Esophagus muscularis mucosa (tissue), 2 donors: ENCODE measurements at regions not wholly inside any gene's neighbourhood (a gene's known extent, or its start where the extent isn't known, plus 50 kb on each side); places are given as distances from the start of the nearest gene placed in this dataset.
"Not testable (repeated sequence)": the region's sequence is repeated elsewhere in the genome, so short reads cannot be mapped to it uniquely, and the experiment has no call there.

ENCODE experiments used
- POLR2A ChIP-seq: fragments of 450-650 bp; IDR thresholded peaks from one replicate; pipeline ENCODE4 v1.6.1; 2017; ENCODE audit warnings: antibody characterized with exemption, moderate library complexity, mild to moderate bottlenecking, low read depth
- POLR2AphosphoS5 ChIP-seq, 2 donors: sonication (generic); formaldehyde crosslinking; IDR thresholded peaks; one replicate each; pipeline ENCODE4 v1.6.1; 2017; ENCODE audit warnings: antibody characterized with exemption in 2 of 2

GRCh38 chr5:34124280-34124679 is 81.3 kb upstream of the C1QTNF3 start:
- not testable (repeated sequence) for TF ChIP-seq POLR2A; POLR2AphosphoS5 (IDR thresholded peaks at IDR 0.05)
